IMR-90 (cell line): ENCODE measurements at regions not wholly inside any gene's neighbourhood (a gene's known extent, or its start where the extent isn't known, plus 50 kb on each side); places are given as distances from the start of the nearest gene placed in this dataset.

Experiments
- ATAC-seq: fragments of 200-7000 bp; cut with Tn5 transposase; 2 replicates; pipeline ENCODE4 v1.9.1; 2020; ENCODE audit warnings: low read depth, mild to moderate bottlenecking, moderate library complexity
- BruUV-seq: library from RNA; stranded (reverse); fragments of 400-500 nt; replicated peaks from 2 replicates; lab custom pipeline; 2021; lab: Mats Ljungman, UMichigan
- CTCF ChIA-PET: fragments of 300-600 bp; formaldehyde crosslinking; extraction: SDS; loops from one replicate; lab custom pipeline; 2021; ENCODE audit warnings: antibody characterized with exemption; lab: Yijun Ruan, JAX
- POLR2A ChIA-PET: fragments of 300-600 bp; sonication (Branson Sonifier 250); formaldehyde crosslinking; loops from one replicate; lab custom pipeline; 2022; ENCODE audit warnings: antibody characterized with exemption; ENCODE audit not compliant: unreplicated experiment; lab: Charles Lee
- DNase-seq: peaks from one replicate; pipeline ENCODE4 v3.0.0; 2013
- H2AFZ ChIP-seq: replicated peaks from 2 replicates; pipeline ENCODE3; 2013; ENCODE audit warnings: low read length, mild to moderate bottlenecking; ENCODE audit not compliant: poor library complexity
- H2AK5ac ChIP-seq: 2 replicates; pipeline ENCODE4 v1.6.1; 2013; ENCODE audit warnings: low read depth, low read length, inconsistent platforms
- H2AK9ac ChIP-seq: replicated peaks from 2 replicates; pipeline ENCODE3; 2013; ENCODE audit warnings: mild to moderate bottlenecking, low read depth, low read length, moderate library complexity; ENCODE audit not compliant: poor library complexity
- H2BK120ac ChIP-seq: 2 replicates; pipeline ENCODE4 v1.6.1; 2013; ENCODE audit warnings: low read depth, low read length, inconsistent platforms
- H2BK15ac ChIP-seq: 3 replicates; pipeline ENCODE4 v1.6.1; 2013; ENCODE audit warnings: low read depth, low read length, inconsistent platforms
- H2BK20ac ChIP-seq: 2 replicates; pipeline ENCODE4 v1.6.1; 2013; ENCODE audit warnings: low read depth, mild to moderate bottlenecking, inconsistent platforms, low read length, moderate library complexity
- H2BK5ac ChIP-seq: 2 replicates; pipeline ENCODE4 v1.6.1; 2013; ENCODE audit warnings: mild to moderate bottlenecking, low read depth, low read length, inconsistent platforms; ENCODE audit not compliant: poor library complexity, severe bottlenecking
- H3K14ac ChIP-seq: replicated peaks from 2 replicates; pipeline ENCODE4 v1.6.1; 2013; ENCODE audit warnings: low read depth, low read length, inconsistent platforms
- H3K18ac ChIP-seq: 2 replicates; pipeline ENCODE4 v1.6.1; 2013; ENCODE audit warnings: low read depth, low read length, control low read depth
- H3K23ac ChIP-seq: 2 replicates; pipeline ENCODE4 v1.6.1; 2013; ENCODE audit warnings: low read depth, low read length, inconsistent platforms
- H3K27ac ChIP-seq: 2 replicates; pipeline ENCODE4 v1.5.1; 2013; ENCODE audit warnings: mild to moderate bottlenecking, control low read depth, low read length; ENCODE audit not compliant: insufficient read depth
- H3K27me3 ChIP-seq: 2 replicates; pipeline ENCODE4 v1.6.1; 2013; ENCODE audit warnings: low read length; ENCODE audit not compliant: control insufficient read depth, insufficient read depth
- H3K36me3 ChIP-seq: 2 replicates; pipeline ENCODE4 v1.6.1; 2013; ENCODE audit warnings: low read length, mixed read lengths; ENCODE audit not compliant: control insufficient read depth, insufficient read depth
- H3K4ac ChIP-seq: 2 replicates; pipeline ENCODE4 v1.6.1; 2013; ENCODE audit warnings: low read depth, low read length, inconsistent platforms
- H3K4me1 ChIP-seq: 2 replicates; pipeline ENCODE4 v1.6.1; 2013; ENCODE audit warnings: low read length, mixed read lengths; ENCODE audit not compliant: control insufficient read depth, insufficient read depth
- H3K4me2 ChIP-seq: 2 replicates; pipeline ENCODE4 v1.6.1; 2013; ENCODE audit warnings: low read depth, mild to moderate bottlenecking, control low read depth, low read length, moderate library complexity
- H3K4me3 ChIP-seq: 2 replicates; pipeline ENCODE4 v1.5.1; 2013; ENCODE audit warnings: low read depth, mild to moderate bottlenecking, control low read depth, low read length, moderate library complexity; ENCODE audit not compliant: insufficient read depth
- H3K56ac ChIP-seq: 2 replicates; pipeline ENCODE4 v1.6.1; 2013; ENCODE audit warnings: low read length, inconsistent platforms; ENCODE audit not compliant: insufficient read depth; ENCODE audit errors: extremely low read depth
- H3K79me1 ChIP-seq, 2 experiments: 2 replicates each; pipeline ENCODE4 v1.6.1; 2013; ENCODE audit warnings: low read length in 2 of 2, inconsistent platforms in 1 of 2, low read depth in 1 of 2
- H3K9ac ChIP-seq: 2 replicates; pipeline ENCODE4 v1.6.1; 2013; ENCODE audit warnings: low read depth, low read length, control low read depth
- H3K9me1 ChIP-seq: 2 replicates; pipeline ENCODE4 v1.6.1; 2013; ENCODE audit warnings: low read length, inconsistent platforms; ENCODE audit not compliant: insufficient read depth
- H3K9me3 ChIP-seq: 2 replicates; pipeline ENCODE4 v1.6.1; 2013; ENCODE audit warnings: low read length; ENCODE audit not compliant: control insufficient read depth, insufficient read depth
- H4K20me1 ChIP-seq: 2 replicates; pipeline ENCODE4 v1.6.1; 2013; ENCODE audit warnings: low read length, inconsistent platforms; ENCODE audit not compliant: insufficient read depth
- H4K5ac ChIP-seq: 2 replicates; pipeline ENCODE4 v1.6.1; 2013; ENCODE audit warnings: mild to moderate bottlenecking, low read depth, low read length, control low read depth
- H4K8ac ChIP-seq, 2 experiments: 2 replicates each; pipeline ENCODE4 v1.6.1; 2013; ENCODE audit warnings: low read depth in 2 of 2, low read length in 2 of 2, control low read depth in 1 of 2, inconsistent platforms in 1 of 2
- H4K91ac ChIP-seq: 2 replicates; pipeline ENCODE4 v1.6.1; 2013; ENCODE audit warnings: low read depth, low read length, inconsistent platforms; ENCODE audit not compliant: insufficient read depth
- BHLHE40 ChIP-seq: fragments of 150-350 bp; IDR thresholded peaks from 2 replicates; pipeline ENCODE4 v1.6.1; 2016; ENCODE audit warnings: mild to moderate bottlenecking, low read depth, low read length
- MXI1 ChIP-seq: IDR thresholded peaks from 2 replicates; pipeline ENCODE4 v1.6.1; 2012; ENCODE audit warnings: low read depth, mild to moderate bottlenecking, low read length, moderate library complexity, borderline replicate concordance
- RCOR1 ChIP-seq: IDR thresholded peaks from 2 replicates; pipeline ENCODE4 v1.6.1; 2012; ENCODE audit warnings: mild to moderate bottlenecking, low read length, improper control_type of control experiment; ENCODE audit not compliant: insufficient replicate concordance
- whole genome bisulfite sequencing, 2 experiments: methylation state at CpG; one replicate each; pipeline versions ENCODE4 v1.1.5 to v1.1.7; 2013; ENCODE audit warnings: missing lambda C conversion rate in 2 of 2; ENCODE audit not compliant: insufficient read length in 1 of 2; ENCODE audit errors: extremely low coverage in 2 of 2; 5-methylcytosine and 5-hydroxymethylcytosine counted together
- dilution Hi-C: fragments of 300-500 bp; cut with HindIII; formaldehyde crosslinking; loops from one replicate; pipeline ENCODE4 v1.14.3; 2018; ENCODE audit warnings: low sequenced_read_pairs; ENCODE audit not compliant: unreplicated experiment
- in situ Hi-C: fragments of 300-500 bp; cut with MboI; formaldehyde crosslinking; loops from 3 replicates; pipeline ENCODE4 v1.14.3; 2019; ENCODE audit warnings: low sequenced_read_pairs, inconsistent platforms, mixed read lengths
- intact Hi-C: fragments of 100-400 bp; cut with micrococcal nuclease; formaldehyde crosslinking; loops from 2 replicates; pipeline ENCODE4 v1.10.0; 2022

- H2BK120ac ChIP-seq: no peak overlapping the region
- WGBS, 2 experiments: 88% methylated on average over 1 of the region's 2 CpGs; no CpG with 5 or more reads in 1 of the 2 experiments
- POLR2A ChIA-PET: interaction anchor here (0.6 kb wide), 1 partner anchor 30 kb away, joined by 3 read pairs; no protein-coding TSS in a partner anchor
Measured at GRCh38 chr5:143892908-143893307, 80.9 kb downstream of the HMHB1 start.

More at GRCh38 chr5:143892908-143893307, 80.9 kb downstream of the HMHB1 start:
- Histone ChIP-seq H2AK5ac (no peak overlapping the region), H2BK15ac (no peak overlapping the region), H2AFZ (no peak overlapping the region), H3K79me1 (no peaks in the 10 kb centered on the region), H3K14ac (no peak overlapping the region), H3K9me3 (no peaks in the 10 kb centered on the region), H3K4me2 (no peak overlapping the region), H3K9ac (no peak overlapping the region), H4K5ac (no peak overlapping the region), H3K27ac (no peak overlapping the region), H4K20me1 (no peaks in the 10 kb centered on the region), H3K56ac (no peak overlapping the region), H4K8ac (no peak overlapping the region), H3K9me1 (peaks cover 9% of the 10 kb centered on the region), H4K91ac (no peak overlapping the region), H3K23ac (no peak overlapping the region), H3K4ac (no peak overlapping the region), H2BK20ac (no peak overlapping the region), H2BK5ac (no peak overlapping the region), H3K4me3 (no peak overlapping the region), H3K4me1 (peaks cover 13% of the 10 kb centered on the region), H3K27me3 (no peaks in the 10 kb centered on the region), H2AK9ac (no peak overlapping the region), H3K36me3 (no peaks in the 10 kb centered on the region), H3K18ac (no peak overlapping the region)
- in situ Hi-C loops (no loop called here), intact Hi-C loops (no loop called here), dilution Hi-C loops (no loop called here)
- CTCF ChIA-PET: interaction anchor here (0.5 kb wide), 1 partner anchor 184 kb away, joined by 3 read pairs; no protein-coding TSS in a partner anchor
- DNase-seq: no peak
- no peak for ATAC-seq
- BruUV-seq: no TSS peak
- TF ChIP-seq RCOR1: no peak
- TF ChIP-seq BHLHE40: no peak
- no peak for TF ChIP-seq MXI1
